NCI-H69 (cell line): ENCODE measurements at regions not wholly inside any gene's neighbourhood (a gene's known extent, or its start where the extent isn't known, plus 50 kb on each side); places are given as distances from the start of the nearest gene placed in this dataset.

ENCODE experiments used
- DNase-seq: peaks from one replicate; lab custom pipeline; 2025; lab: John Stamatoyannopoulos, UW

- DNase-seq, result no peak
Observed at GRCh38 chr13:56902276-56902675, 238.4 kb upstream of the PRR20A start.

GRCh38 chr13:56903710-56904282, 236.9 kb upstream of the PRR20A start:
- no peak for DNase-seq

- no peak for DNase-seq
Observed at GRCh38 chr13:56906909-56907308, 233.8 kb upstream of the PRR20A start.

- no peak for DNase-seq
Observed at GRCh38 chr13:56907766-56908165, 233.0 kb upstream of the PRR20A start.

- no peak for DNase-seq
Observed at GRCh38 chr13:56909896-56910600, 230.7 kb upstream of the PRR20A start.

GRCh38 chr13:56917966-56918365, 222.8 kb upstream of the PRR20A start:
- DNase-seq, result no peak

GRCh38 chr13:56923626-56924140, 217.0 kb upstream of the PRR20A start:
- no peak for DNase-seq

GRCh38 chr13:56924401-56924800, 216.3 kb upstream of the PRR20A start:
- no peak for DNase-seq

- DNase-seq, result peak; percentile 47
Observed at GRCh38 chr13:56932104-56932503, 208.6 kb upstream of the PRR20A start.

GRCh38 chr13:56953965-56954364, 186.8 kb upstream of the PRR20A start:
- DNase-seq, result no peak

GRCh38 chr13:56975647-56976046, 165.1 kb upstream of the PRR20A start:
- no peak for DNase-seq

- DNase-seq, result no peak
Observed at GRCh38 chr13:56980856-56981255, 159.9 kb upstream of the PRR20A start.

- DNase-seq, result no peak
Observed at GRCh38 chr13:56986121-56986520, 154.6 kb upstream of the PRR20A start.

- DNase-seq, result no peak
Observed at GRCh38 chr13:56988543-56988942, 152.2 kb upstream of the PRR20A start.

GRCh38 chr13:57003682-57004081, 137.0 kb upstream of the PRR20A start:
- no peak for DNase-seq

GRCh38 chr13:57017357-57017756, 123.4 kb upstream of the PRR20A start:
- DNase-seq, result peak; percentile 0

GRCh38 chr13:57018915-57019314, 121.8 kb upstream of the PRR20A start:
- no peak for DNase-seq

GRCh38 chr13:57030671-57031070, 110.0 kb upstream of the PRR20A start:
- no peak for DNase-seq

GRCh38 chr13:57036290-57036689, 104.4 kb upstream of the PRR20A start:
- DNase-seq, result no peak

- DNase-seq, result no peak
Observed at GRCh38 chr13:57044910-57045309, 95.8 kb upstream of the PRR20A start.

- DNase-seq, result peak; percentile 1
Observed at GRCh38 chr13:57045826-57046546, 94.7 kb upstream of the PRR20A start.

- DNase-seq, result peak; percentile 3
Observed at GRCh38 chr13:57056601-57057180, 84.0 kb upstream of the PRR20A start.

GRCh38 chr13:57063007-57063406, 77.7 kb upstream of the PRR20A start:
- no peak for DNase-seq
